ENCODE measurements at regions not wholly inside any gene's neighbourhood (a gene's known extent, or its start where the extent isn't known, plus 50 kb on each side); places are given as distances from the start of the nearest gene placed in this dataset.

DNA sequence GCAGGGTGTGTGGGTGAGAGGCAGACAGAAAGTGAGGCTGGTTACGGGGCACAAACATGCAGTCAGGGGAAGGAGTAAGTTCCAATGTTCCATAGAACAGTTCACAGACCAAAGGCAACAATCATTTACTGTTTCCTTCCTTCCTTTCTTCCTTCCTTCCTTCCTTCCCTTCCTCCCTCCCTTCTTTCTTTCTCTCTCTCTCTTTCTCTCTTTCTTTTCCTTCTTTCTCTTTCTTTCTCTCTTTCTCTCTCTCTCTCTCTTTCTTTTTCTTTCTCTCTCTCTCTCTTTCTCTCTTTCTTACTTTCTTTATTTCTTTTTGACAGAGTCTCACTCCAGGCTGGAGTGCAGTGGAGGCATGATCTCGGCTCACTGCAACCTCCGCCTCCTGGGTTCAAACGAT lies 125.8 kb upstream of the LPCAT1 start:
- no peak for TF ChIP-seq EZH2phosphoT487 (conservative IDR thresholded peaks at IDR 0.05; ENCODE audit: low read length)
- TF ChIP-seq, protein P1, sequence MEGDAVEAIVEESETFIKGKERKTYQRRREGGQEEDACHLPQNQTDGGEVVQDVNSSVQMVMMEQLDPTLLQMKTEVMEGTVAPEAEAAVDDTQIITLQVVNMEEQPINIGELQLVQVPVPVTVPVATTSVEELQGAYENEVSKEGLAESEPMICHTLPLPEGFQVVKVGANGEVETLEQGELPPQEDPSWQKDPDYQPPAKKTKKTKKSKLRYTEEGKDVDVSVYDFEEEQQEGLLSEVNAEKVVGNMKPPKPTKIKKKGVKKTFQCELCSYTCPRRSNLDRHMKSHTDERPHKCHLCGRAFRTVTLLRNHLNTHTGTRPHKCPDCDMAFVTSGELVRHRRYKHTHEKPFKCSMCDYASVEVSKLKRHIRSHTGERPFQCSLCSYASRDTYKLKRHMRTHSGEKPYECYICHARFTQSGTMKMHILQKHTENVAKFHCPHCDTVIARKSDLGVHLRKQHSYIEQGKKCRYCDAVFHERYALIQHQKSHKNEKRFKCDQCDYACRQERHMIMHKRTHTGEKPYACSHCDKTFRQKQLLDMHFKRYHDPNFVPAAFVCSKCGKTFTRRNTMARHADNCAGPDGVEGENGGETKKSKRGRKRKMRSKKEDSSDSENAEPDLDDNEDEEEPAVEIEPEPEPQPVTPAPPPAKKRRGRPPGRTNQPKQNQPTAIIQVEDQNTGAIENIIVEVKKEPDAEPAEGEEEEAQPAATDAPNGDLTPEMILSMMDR (IDR thresholded peaks at IDR 0.05; ENCODE audit: insufficient read depth, low read length, poor library complexity, severe bottlenecking): no peak
- H4K20me1 ChIP-seq (ENCODE audit: low read depth, low read length): no peaks in the 10 kb centered on the region
- H3F3A ChIP-seq (ENCODE audit: insufficient read depth): peaks cover 5% of the 10 kb centered on the region
- H3K36me3 ChIP-seq (ENCODE audit: low read length): no peaks in the 10 kb centered on the region
- no peaks in the 10 kb centered on the region for H3K9me3 ChIP-seq (ENCODE audit: insufficient read depth, low read length)
- H3K27ac ChIP-seq (ENCODE audit: low read depth, low read length): no peak overlapping the region
- H3K27me3 ChIP-seq (ENCODE audit: low read length): no peaks in the 10 kb centered on the region
- H3K9ac ChIP-seq (ENCODE audit: low read length): no peak overlapping the region
- no peaks in the 10 kb centered on the region for H3K79me2 ChIP-seq (ENCODE audit: insufficient read depth, low read length)
- H2AFZ ChIP-seq (ENCODE audit: low read depth, low read length, severe bottlenecking): no peak overlapping the region
- no peaks in the 10 kb centered on the region for H3K9me2 ChIP-seq (replicated peaks; ENCODE audit: insufficient read depth, low read length)
- no peak overlapping the region for H3K4me3 ChIP-seq (ENCODE audit: insufficient read depth, low read length, poor library complexity, severe bottlenecking)
- no peak overlapping the region for H3K4me2 ChIP-seq (ENCODE audit: low read depth, low read length, poor library complexity, severe bottlenecking)

DNA sequence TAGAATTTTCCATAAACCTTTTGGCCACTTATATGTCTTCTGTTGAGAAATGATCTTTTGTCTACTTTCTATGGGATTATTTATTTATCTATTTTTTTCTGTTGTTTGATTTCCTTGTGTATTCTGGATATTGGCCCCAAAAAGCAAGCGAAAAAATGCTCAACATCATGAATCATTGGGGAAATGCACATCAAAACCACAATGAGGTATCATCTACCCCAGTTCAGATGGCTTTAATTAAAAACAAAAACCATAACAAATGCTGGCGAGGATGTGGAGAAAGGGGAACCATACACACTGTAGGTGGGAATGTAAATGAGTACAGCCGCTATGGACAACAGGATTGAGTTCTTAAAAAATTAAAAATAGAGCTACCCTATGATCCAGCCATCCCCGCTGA lies 125.0 kb upstream of the LPCAT1 start:
- no peak overlapping the region for H3K4me2 ChIP-seq (ENCODE audit: low read depth, low read length, poor library complexity, severe bottlenecking)
- H4K20me1 ChIP-seq (ENCODE audit: low read depth, low read length): no peaks in the 10 kb centered on the region
- no peaks in the 10 kb centered on the region for H3K9me3 ChIP-seq (ENCODE audit: insufficient read depth, low read length)
- no peaks in the 10 kb centered on the region for H3K79me2 ChIP-seq (ENCODE audit: insufficient read depth, low read length)
- no peak overlapping the region for H3K9ac ChIP-seq (ENCODE audit: low read length)
- no peaks in the 10 kb centered on the region for H3K36me3 ChIP-seq (ENCODE audit: low read length)
- TF ChIP-seq, protein P1 (IDR thresholded peaks at IDR 0.05; ENCODE audit: insufficient read depth, low read length, poor library complexity, severe bottlenecking): no peak
- no peak for TF ChIP-seq EZH2phosphoT487 (conservative IDR thresholded peaks at IDR 0.05; ENCODE audit: low read length)
- H3K4me3 ChIP-seq (ENCODE audit: insufficient read depth, low read length, poor library complexity, severe bottlenecking): no peak overlapping the region
- no peaks in the 10 kb centered on the region for H3K9me2 ChIP-seq (replicated peaks; ENCODE audit: insufficient read depth, low read length)
- H3F3A ChIP-seq (ENCODE audit: insufficient read depth): peaks cover 5% of the 10 kb centered on the region
- H2AFZ ChIP-seq (ENCODE audit: low read depth, low read length, severe bottlenecking): no peak overlapping the region
- no peak overlapping the region for H3K27ac ChIP-seq (ENCODE audit: low read depth, low read length)
- no peaks in the 10 kb centered on the region for H3K27me3 ChIP-seq (ENCODE audit: low read length)

DNA sequence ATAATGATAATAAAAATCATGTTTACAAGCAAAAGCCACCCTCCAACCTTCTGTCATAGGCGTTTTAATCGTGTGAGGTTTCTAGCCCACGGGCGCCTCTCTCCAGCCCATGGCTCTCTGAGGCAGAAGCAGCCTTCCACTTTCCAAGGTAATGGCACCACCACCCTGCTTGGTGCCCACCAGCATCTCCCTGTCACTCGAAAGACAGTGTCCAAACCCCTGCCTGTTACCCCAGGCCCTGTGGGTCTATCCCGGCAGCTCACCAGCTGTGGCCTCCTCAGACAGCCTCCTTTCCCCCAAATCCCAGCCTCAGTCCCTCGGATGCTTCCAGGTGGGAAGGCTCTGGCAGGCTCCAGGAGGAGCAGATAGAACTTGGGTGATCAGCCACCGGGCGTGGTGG lies 123.8 kb upstream of the LPCAT1 start:
- no peak overlapping the region for H3K4me2 ChIP-seq (ENCODE audit: low read depth, low read length, poor library complexity, severe bottlenecking)
- H3K36me3 ChIP-seq (ENCODE audit: low read length): no peaks in the 10 kb centered on the region
- no peak overlapping the region for H2AFZ ChIP-seq (ENCODE audit: low read depth, low read length, severe bottlenecking)
- TF ChIP-seq, protein P1 (IDR thresholded peaks at IDR 0.05; ENCODE audit: insufficient read depth, low read length, poor library complexity, severe bottlenecking): no peak
- no peak for TF ChIP-seq EZH2phosphoT487 (conservative IDR thresholded peaks at IDR 0.05; ENCODE audit: low read length)
- no peaks in the 10 kb centered on the region for H3K27me3 ChIP-seq (ENCODE audit: low read length)
- no peaks in the 10 kb centered on the region for H3K9me2 ChIP-seq (replicated peaks; ENCODE audit: insufficient read depth, low read length)
- H3K4me3 ChIP-seq (ENCODE audit: insufficient read depth, low read length, poor library complexity, severe bottlenecking): no peak overlapping the region
- H3K9ac ChIP-seq (ENCODE audit: low read length): no peak overlapping the region
- H3K79me2 ChIP-seq (ENCODE audit: insufficient read depth, low read length): no peaks in the 10 kb centered on the region
- H4K20me1 ChIP-seq (ENCODE audit: low read depth, low read length): no peaks in the 10 kb centered on the region
- H3K27ac ChIP-seq (ENCODE audit: low read depth, low read length): no peak overlapping the region
- H3K9me3 ChIP-seq (ENCODE audit: insufficient read depth, low read length): no peaks in the 10 kb centered on the region
- H3F3A ChIP-seq (ENCODE audit: insufficient read depth): peaks cover 5% of the 10 kb centered on the region
